Astrocyte of the cerebellum (primary cell): ENCODE measurements at regions not wholly inside any gene's neighbourhood (a gene's known extent, or its start where the extent isn't known, plus 50 kb on each side); places are given as distances from the start of the nearest gene placed in this dataset.

Source experiments
- DNase-seq: peaks from one replicate; pipeline ENCODE4 v3.0.0-alpha.2; 2011; ENCODE audit warnings: low read depth
- H3K4me3 ChIP-seq: 2 replicates; pipeline ENCODE4 v1.5.1; 2011; ENCODE audit warnings: mild to moderate bottlenecking, low read depth, low read length, moderate library complexity
- CTCF ChIP-seq: IDR thresholded peaks from 2 replicates; pipeline ENCODE4 v1.5.1; 2012; ENCODE audit warnings: low read length, low read depth, moderate library complexity, mild to moderate bottlenecking; ENCODE audit errors: missing control alignments
- in situ Hi-C: cut with HindIII; loops from 2 replicates; pipeline ENCODE4 v1.10.0; 2017; ENCODE audit warnings: low sequenced_read_pairs

- DNase-seq: no peak
- no peak overlapping the region for H3K4me3 ChIP-seq
- TF ChIP-seq CTCF: no peak
- in situ Hi-C loops: no loop called here
These were observed 1454.1 kb downstream of the GATA3 start for GRCh38 chr10:9508606-9509005.

GRCh38 chr10:9510626-9511025, 1456.1 kb downstream of the GATA3 start:
- H3K4me3 ChIP-seq: no peak overlapping the region
- DNase-seq: no peak
- no peak for TF ChIP-seq CTCF
- in situ Hi-C loops: no loop called here

- in situ Hi-C loops: no loop called here
- no peak for DNase-seq
- TF ChIP-seq CTCF: no peak
- no peak overlapping the region for H3K4me3 ChIP-seq
These were observed 1461.4 kb downstream of the GATA3 start for GRCh38 chr10:9515922-9516321.

GRCh38 chr10:9535744-9536143, 1481.3 kb downstream of the GATA3 start:
- DNase-seq: no peak
- no peak overlapping the region for H3K4me3 ChIP-seq
- in situ Hi-C loops: no loop called here
- no peak for TF ChIP-seq CTCF

GRCh38 chr10:9545073-9545472, 1472.6 kb upstream of the CELF2 start:
- DNase-seq: no peak
- in situ Hi-C loops: no loop called here
- H3K4me3 ChIP-seq: no peak overlapping the region
- TF ChIP-seq CTCF: no peak

- in situ Hi-C loops: no loop called here
- TF ChIP-seq CTCF: no peak
- no peak overlapping the region for H3K4me3 ChIP-seq
- DNase-seq: no peak
These were observed 1469.5 kb upstream of the CELF2 start for GRCh38 chr10:9547936-9548904.
